ENCODE measurements at regions not wholly inside any gene's neighbourhood (a gene's known extent, or its start where the extent isn't known, plus 50 kb on each side); places are given as distances from the start of the nearest gene placed in this dataset.
A peak's percentile ranks its signal among the peaks of the same experiment; 100 is the strongest.

DNA sequence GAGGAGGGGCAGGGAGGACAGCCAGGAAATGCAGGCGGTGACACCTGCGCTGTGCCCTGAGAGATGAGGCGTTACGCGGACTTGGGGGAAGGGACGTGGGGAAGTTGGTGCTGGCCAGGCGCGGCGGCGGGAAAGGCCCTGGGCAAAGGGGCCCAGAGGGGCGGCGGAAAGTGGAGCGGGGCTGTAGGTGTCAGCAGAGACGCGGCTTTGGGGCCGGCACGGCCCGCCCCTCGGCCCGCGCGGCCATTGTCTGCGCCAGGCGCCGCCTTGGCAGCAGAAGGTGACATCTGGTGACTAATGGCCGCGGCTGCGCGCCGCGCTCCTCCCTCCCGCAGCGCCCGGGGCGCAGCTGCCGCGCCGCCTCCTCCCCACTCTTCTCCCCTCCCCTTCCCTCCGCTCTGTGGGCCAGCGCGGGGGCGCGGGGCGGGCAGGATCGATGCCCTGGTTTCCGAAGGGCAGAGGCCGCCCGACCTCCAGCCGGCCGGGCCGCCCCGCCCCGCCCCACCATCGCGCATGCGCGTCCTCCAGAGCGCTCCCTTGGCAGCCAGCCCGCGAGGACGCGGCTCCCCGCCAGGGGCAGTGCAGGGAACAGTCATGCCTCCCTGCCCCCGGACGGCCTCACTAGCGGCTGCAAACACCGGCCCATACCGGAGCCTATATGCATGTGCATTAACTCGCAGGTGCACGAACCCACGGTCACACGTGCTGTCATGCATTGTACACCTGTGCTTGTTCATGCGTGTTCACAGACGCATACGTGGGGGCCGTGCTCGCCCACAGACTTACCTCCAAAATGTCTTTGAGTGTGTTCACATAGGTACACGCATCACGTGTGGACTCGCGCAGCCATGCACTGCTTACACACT lies 269.6 kb downstream of the RPS24 start:
- Histone ChIP-seq H3K27ac (peak overlapping the region; percentile 89), H3K36me3 (ENCODE audit: insufficient read depth in 1 of 2, low read depth in 1 of 2) (no peaks in the 10 kb centered on the region), H3K9me3 (no peaks in the 10 kb centered on the region), H3K27me3 (ENCODE audit: insufficient read depth in 3 of 3, low read length in 2 of 3) (no peaks in the 10 kb centered on the region), H3K4me3 (peak overlapping the region; percentile 79), H3K4me1 (peaks cover 14% of the 10 kb centered on the region)
- WGBS, 3 donors = 5 to 6% (median 5%) methylated on average over 60 to 80 of the region's 81 CpGs
- TF ChIP-seq, protein P1, sequence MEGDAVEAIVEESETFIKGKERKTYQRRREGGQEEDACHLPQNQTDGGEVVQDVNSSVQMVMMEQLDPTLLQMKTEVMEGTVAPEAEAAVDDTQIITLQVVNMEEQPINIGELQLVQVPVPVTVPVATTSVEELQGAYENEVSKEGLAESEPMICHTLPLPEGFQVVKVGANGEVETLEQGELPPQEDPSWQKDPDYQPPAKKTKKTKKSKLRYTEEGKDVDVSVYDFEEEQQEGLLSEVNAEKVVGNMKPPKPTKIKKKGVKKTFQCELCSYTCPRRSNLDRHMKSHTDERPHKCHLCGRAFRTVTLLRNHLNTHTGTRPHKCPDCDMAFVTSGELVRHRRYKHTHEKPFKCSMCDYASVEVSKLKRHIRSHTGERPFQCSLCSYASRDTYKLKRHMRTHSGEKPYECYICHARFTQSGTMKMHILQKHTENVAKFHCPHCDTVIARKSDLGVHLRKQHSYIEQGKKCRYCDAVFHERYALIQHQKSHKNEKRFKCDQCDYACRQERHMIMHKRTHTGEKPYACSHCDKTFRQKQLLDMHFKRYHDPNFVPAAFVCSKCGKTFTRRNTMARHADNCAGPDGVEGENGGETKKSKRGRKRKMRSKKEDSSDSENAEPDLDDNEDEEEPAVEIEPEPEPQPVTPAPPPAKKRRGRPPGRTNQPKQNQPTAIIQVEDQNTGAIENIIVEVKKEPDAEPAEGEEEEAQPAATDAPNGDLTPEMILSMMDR (IDR thresholded peaks at IDR 0.05) = peak; percentile 60
- peak; percentile 94 to 96 (median 96) for ATAC-seq
- intact Hi-C loops (cut with DNase I) = loop anchor here (2.0 to 10.0 kb wide), 6 partner anchors 71 to 892 kb away; partner anchors contain the start of gene ZMIZ1 (in 1 of the 2)
- peak; percentile 96 to 97 for DNase-seq

DNA sequence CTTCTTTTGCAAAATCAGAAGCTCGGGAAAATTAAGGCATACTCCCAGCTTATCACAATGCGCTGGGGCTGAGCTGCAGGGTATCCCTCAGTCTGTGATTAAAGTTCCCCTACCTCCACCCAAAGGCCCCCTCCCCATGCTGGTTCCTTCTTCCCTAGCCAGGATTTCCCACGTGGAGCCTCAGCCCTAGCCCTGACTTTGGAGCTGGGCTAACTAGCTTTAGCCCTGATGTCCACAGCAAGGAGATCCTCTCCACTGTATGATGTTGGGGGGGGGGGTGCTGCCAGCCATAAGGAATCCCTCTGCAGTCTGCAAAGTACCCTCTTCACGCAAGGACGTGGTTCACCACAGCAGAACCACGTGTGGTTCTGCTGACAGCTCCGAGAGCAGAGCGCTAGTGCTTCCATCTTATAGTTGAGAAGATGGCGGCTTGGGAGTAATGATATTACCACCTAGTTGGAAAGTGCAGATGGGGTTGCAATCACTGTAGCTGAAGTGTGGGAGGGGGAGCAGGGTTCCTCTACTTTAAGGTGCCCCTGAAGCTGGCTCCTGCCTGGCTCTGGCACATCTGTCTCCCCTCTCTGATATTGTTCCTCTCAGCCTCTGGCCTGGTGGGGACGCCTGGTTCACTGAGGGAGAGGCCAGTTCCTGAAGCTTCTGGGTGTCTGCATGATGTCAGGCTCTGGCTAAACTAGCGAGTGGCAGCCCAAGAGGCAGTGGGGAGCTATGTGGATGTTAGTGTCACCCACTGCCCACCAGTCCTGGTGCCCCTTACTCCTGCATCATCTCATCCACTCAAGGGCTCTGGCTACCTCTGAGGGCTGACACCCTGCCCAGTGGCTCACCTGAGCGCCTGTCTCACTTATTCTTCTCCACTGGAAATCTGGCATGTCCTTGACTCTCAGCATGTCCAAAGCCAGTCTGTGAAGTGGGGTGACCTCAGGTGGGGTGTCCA lies 270.7 kb downstream of the RPS24 start:
- Histone ChIP-seq H3K4me3 (no peak overlapping the region), H3K27me3 (ENCODE audit: insufficient read depth in 3 of 3, low read length in 2 of 3) (no peaks in the 10 kb centered on the region), H3K4me1 (peaks cover 14% of the 10 kb centered on the region), H3K36me3 (ENCODE audit: insufficient read depth in 1 of 2, low read depth in 1 of 2) (no peaks in the 10 kb centered on the region), H3K9me3 (no peaks in the 10 kb centered on the region), H3K27ac (no peak overlapping the region)
- intact Hi-C loops (cut with DNase I) = loop anchor here (5.0 to 10.0 kb wide), 5 partner anchors 72 to 890 kb away; partner anchors contain the start of gene ZMIZ1 (in 1 of the 2)
- DNase-seq (no peak), ATAC-seq (no peak)
- TF ChIP-seq, protein P1 (IDR thresholded peaks at IDR 0.05) = no peak
- WGBS, 3 donors = 89 to 93% (median 90%) methylated on average over 11 to 12 of the region's 12 CpGs

DNA sequence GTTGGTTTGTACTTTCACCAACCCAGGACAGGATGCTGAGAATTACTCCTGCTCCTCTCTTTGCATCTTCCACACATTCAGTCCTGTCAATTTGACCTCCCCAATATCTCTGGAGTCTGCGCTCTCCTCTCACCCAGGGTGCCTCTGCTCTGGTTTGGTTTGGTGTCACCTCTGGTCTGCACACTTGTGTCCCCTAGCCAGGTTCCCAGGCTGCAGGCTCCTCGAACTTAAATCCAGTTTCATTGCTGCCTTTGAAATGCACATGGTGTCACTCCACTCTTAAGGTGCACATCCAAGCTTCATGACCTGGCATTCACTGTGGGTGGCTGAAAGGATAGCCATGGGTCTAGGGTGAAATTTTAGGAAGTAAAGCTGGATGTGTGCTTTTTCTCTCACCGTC lies 271.6 kb downstream of the RPS24 start:
- peaks cover 14% of the 10 kb centered on the region for H3K4me1 ChIP-seq
- H3K9me3 ChIP-seq = no peaks in the 10 kb centered on the region
- intact Hi-C loops (cut with DNase I) = loop anchor here (10.0 kb wide), 2 partner anchors 759 to 889 kb away; partner anchors contain the start of gene ZMIZ1 (in 1 of the 2)
- no peaks in the 10 kb centered on the region for H3K36me3 ChIP-seq (ENCODE audit: insufficient read depth in 1 of 2, low read depth in 1 of 2)
- H3K4me3 ChIP-seq = no peak overlapping the region
- H3K27me3 ChIP-seq (ENCODE audit: insufficient read depth in 3 of 3, low read length in 2 of 3) = no peaks in the 10 kb centered on the region
- WGBS, 3 donors = 83 to 91% (median 84%) methylated on average over 3 of the region's 3 CpGs
- no peak overlapping the region for H3K27ac ChIP-seq
- TF ChIP-seq, protein P1 (IDR thresholded peaks at IDR 0.05) = no peak
- ATAC-seq = no peak
- no peak for DNase-seq

DNA sequence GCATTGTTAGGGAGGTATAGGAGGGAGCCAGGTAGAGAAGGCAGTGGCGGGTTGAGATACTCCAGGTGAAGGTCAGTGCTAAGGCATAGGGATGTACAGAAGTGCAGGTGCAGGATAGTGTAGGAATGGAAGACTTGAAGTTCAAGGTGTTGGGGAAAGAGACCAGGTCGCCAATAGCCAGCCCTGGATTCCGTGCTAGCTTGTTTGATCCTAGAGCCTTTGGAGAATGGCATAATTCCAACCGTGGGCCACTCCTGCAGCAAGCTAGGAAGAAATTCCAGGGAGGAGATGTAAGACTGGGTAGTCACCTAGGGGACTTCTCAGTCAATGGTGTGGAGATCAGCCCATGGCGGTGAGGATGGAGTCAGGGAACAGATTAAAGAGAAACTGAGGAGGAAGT lies 272.7 kb downstream of the RPS24 start:
- intact Hi-C loops (cut with DNase I) = loop anchor here (10.0 kb wide), 2 partner anchors 758 to 888 kb away; partner anchors contain the start of gene ZMIZ1 (in 1 of the 2)

More for the DNA sequence above, 272.7 kb downstream of the RPS24 start:
- Histone ChIP-seq H3K4me3 (no peak overlapping the region), H3K36me3 (ENCODE audit: insufficient read depth in 1 of 2, low read depth in 1 of 2) (no peaks in the 10 kb centered on the region), H3K9me3 (no peaks in the 10 kb centered on the region), H3K27ac (no peak overlapping the region), H3K4me1 (peaks cover 14% of the 10 kb centered on the region), H3K27me3 (ENCODE audit: insufficient read depth in 3 of 3, low read length in 2 of 3) (no peaks in the 10 kb centered on the region)
- WGBS, 3 donors = 93 to 100% (median 93%) methylated on average over 5 of the region's 5 CpGs
- ATAC-seq = no peak
- TF ChIP-seq, protein P1 (IDR thresholded peaks at IDR 0.05) = no peak
- DNase-seq = no peak
